ENCODE measurements at regions not wholly inside any gene's neighbourhood (a gene's known extent, or its start where the extent isn't known, plus 50 kb on each side); places are given as distances from the start of the nearest gene placed in this dataset.
"Not testable (repeated sequence)": the region's sequence is repeated elsewhere in the genome, so short reads cannot be mapped to it uniquely, and the experiment has no call there.

DNA sequence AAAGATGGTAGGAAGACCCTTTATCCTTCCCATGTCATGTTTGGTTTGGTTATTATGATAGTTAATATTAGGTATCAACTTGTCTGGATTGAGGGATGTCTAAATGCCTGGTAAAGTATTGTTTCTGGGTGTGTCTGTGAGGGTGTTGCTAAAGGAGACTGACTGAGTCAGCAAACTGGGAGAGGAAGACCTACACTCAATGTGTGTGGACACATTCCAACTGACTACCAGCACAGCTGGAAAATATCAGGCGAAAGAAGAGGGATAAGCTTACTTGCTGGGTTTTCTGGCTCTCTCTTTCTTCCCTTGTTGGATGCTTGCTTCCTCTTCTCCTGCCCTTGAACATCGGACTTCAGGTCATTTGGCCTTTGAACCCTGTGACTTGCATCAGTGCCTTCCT is 1227.6 kb upstream of the EPHA6 start:
- no peak for DNase-seq

GRCh38 chr3:95587641-95588040 is 1226.8 kb upstream of the EPHA6 start:
- not testable (repeated sequence) for DNase-seq

- DNase-seq, result no peak
Measured at GRCh38 chr3:95588473-95588872, 1225.9 kb upstream of the EPHA6 start.

DNA sequence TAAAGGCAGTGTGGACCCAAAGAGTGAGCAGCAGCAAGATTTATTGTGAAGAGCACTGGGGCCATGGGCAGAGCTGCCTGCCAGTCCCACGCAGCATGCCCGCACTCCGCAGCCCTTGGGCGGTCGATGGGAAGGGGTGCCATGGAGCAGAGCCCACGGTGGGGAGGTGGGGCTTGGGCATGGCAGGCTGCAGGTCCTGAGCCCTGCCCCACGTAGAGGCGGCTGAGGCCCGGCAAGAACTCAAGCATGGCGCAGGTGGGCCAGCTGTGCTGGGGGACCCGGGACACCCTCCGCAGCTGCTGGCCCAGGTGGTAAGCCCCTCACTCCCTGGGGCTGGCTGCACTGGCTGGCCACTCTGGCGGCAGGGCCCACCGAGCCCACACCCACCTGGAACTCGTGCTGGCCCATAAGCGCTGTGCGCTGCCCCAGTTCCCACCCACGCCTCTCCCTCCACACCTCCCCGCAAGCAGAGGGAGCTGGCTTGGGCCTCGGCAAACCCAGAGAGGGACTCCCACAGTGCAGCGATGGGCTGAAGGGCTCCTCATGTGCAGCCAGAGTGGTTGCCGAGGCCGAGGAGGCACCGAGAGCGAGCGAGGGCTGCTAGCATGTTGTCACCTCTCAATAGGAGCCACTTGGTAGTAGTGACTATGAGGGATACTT is 1218.8 kb upstream of the EPHA6 start:
- DNase-seq, result no peak

- no peak for DNase-seq
Measured at GRCh38 chr3:95607926-95608325, 1206.5 kb upstream of the EPHA6 start.

- no peak for DNase-seq
Measured at GRCh38 chr3:95609411-95609810, 1205.0 kb upstream of the EPHA6 start.

DNA sequence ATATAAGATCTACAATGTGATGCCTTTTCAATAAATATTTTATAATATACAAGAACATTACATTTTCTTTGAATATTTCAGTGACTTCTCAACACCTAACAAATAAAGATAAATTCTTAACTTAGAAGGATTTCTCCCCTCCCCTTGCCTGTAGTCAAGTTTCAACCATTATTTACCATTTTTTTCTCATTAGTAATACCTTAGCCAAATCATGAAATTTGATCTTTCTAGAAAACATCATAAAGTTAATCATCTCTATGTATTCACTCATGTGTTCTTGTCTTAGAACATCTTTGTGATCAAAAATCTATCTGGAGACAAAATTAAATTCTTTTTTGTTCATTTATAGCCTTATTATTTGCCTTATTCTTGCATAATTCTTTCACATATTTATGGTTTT is 1201.8 kb upstream of the EPHA6 start:
- no peak for DNase-seq

DNA sequence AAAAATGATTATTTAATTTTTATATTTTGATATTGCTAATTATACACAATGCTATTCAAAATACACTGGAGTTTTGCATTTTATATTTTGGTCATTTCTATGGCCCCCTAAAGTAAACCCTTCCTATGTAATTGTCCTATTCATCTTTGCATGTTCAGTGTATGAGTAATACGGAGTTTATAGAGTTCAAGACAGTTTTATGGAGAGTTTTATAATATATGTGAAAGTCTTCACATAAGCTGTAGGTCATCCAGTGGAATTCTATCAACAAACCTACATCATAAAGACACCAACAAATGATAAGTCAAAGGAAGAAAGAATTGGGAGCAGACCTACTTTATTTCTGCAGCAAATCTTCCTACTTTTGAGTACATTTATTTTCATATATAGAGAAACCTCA is 1200.4 kb upstream of the EPHA6 start:
- DNase-seq, result no peak

- DNase-seq, result no peak
Measured at GRCh38 chr3:95615592-95616310, 1198.6 kb upstream of the EPHA6 start.

- DNase-seq, result no peak
Measured at GRCh38 chr3:95626107-95626506, 1188.3 kb upstream of the EPHA6 start.

DNA sequence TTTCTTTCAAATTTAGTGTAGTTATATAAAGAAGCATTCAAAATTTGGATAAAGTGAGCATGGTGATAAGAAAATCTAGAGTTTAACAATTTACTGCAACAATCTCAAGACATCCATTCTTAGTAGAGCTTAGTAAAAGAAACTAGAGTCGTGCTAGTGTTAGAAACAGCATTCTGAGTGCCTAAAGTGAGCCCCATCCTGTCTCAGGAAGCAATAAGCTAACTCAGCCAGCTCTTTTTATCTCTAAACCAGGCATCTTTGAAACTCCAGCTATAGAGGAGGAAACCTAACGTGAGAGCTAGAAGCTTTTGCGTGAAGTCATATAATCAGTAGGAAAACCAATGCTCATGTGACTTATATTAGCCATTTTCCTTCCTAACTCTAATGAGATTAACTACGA is 1187.1 kb upstream of the EPHA6 start:
- no peak for DNase-seq

- DNase-seq, result no peak
Measured at GRCh38 chr3:95627697-95628096, 1186.7 kb upstream of the EPHA6 start.

- DNase-seq, result no peak
Measured at GRCh38 chr3:95629802-95630201, 1184.6 kb upstream of the EPHA6 start.

DNA sequence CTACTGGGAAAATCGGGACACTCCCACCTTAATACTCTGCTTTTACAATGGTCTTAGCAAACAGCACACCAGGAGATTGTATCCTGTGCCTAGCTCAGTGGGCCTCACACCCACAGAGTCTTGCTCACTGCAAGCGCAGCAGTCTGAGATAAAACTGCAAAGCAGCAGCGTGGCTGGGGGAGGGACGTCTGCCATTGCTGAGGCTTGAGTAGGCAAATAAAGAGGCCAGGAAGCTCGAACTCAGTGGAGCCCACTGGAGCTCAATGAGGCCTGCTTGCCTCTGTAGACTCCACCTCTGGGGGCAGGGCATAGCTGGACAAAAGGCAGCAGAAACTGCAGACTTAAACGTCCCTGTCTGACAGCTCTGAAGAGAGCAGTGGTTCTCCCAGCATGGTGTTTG is 1169.1 kb upstream of the EPHA6 start:
- DNase-seq, result no peak

DNA sequence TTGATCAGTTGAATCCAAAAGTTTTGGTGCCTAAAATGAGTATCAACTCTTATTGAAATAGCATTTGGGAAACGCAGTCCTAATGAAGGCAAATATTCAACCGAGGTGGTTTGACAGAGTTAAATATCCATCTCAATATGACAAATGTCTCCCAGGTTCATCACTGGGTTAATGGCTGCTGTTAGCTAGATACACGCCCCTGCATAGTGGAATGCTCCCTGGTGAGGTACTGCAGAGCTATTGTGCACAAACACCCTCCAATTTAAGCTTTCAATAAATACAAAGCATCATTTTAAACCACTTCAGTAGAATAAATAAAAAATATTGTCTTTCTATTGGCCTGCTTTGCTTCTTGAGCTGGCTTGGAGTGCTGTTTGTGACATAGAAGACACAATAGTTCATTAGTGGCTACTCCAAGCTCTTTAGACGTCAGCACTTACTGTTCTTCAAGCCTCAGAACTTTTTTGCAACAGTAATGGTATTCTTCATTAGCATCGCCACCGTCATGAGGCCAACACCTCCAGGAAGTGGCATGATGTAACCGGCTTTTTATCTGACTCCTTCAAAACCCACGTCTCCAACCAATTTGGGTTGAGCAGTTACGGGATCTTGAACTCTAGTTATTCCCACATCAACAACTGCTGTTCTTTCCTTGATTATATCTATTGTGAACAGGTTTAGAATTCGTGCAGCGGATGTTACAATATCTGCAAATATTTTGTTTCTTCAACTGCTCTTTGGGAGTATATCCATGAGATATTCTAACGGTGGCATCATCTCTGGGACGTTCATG is 1159.6 kb upstream of the EPHA6 start:
- DNase-seq, result no peak

DNA sequence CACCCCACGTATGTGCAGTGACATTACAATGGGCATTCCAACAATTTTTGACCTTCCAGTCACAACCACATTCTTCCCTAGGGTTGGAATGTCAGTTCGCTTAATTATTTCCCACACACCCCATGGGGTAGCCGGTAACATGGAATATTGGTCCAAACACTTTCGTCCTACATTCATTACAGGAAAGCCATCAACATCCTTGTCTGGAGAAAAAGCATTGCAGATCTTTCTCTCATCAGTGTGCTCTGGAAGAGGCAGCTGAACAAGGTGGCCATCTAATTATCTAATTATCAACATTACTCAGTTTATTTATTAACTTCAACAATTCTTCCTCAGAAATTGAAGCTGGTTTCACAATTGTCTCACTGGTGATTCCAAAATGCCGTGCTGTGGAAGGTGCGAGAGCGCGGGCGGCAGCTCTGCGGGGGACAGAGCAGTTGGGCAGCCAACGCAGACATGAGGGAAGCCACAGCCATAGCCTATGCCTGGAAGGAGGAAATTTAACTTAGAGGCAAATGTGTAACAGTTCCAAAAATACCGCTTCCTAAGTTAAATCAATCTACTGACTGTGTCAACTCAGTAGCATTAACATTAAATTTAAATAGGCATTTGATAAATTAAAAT is 1158.9 kb upstream of the EPHA6 start:
- no peak for DNase-seq

DNA sequence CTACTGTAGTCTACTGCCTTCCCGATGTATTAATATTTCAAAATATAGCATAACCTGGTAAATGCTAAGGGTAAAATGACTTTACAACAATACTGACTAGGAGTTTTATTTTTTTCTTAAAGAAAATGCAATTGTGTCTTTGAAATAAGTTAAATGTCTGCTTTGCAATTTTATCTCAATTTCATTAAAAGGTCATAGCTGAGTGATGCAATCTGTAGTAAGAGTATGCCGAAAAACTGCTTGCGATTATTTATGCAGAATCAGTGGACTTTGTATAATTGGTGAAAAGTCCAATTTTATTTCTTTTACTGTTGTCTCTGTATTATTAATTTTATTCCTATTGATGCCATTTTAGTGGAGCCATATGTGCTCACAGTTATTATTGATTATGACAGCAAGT is 1143.6 kb upstream of the EPHA6 start:
- no peak for DNase-seq

DNA sequence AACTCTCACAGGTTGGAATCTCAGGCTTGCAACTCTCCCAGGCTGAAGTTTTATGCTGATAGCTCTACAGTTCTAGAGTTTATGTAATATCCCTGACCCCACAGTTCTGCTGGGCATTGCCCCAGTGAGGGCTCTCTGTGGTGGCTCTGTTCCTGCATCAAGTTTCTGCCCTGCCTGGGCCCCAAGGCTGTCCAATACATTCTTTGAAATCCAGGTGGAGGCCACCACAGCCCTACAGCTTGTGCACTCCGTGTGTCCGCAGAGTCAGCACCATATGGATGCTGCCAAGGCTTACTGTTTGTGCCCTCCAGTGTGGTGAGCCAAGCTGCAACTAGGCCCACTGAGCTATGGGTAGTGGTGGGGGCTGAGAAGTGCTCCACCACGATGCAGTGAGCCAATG is 1141.2 kb upstream of the EPHA6 start:
- DNase-seq, result no peak

DNA sequence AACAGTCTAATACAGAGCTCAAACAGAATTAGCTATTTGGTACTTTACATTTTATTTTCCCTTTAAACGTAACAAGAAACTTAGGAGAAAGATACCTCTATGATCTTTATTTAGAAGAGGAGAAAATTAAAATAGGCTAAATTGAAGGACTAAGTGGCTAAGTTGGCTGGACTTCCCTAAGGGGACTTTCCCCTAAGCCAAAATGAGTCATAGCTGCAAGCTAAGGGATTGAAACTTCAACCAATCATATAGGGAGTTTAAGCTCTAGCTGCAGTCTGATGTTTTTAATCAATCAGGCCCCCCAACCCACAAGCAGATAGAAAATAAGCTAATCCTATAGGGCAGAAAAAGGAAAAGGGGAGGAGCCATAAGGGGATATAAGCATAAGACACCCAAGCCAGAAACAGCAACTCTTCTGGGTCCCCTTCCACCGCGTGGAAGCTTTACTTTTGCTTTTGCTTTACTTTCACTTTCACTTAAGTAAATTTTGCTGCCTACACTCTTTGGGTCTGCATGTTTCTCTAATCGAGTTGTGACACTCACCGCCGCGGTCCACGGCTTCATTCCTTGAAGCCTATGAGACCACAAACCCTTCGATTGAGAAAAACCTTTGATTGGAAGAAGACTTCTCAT is 1108.5 kb upstream of the EPHA6 start:
- no peak for DNase-seq

DNA sequence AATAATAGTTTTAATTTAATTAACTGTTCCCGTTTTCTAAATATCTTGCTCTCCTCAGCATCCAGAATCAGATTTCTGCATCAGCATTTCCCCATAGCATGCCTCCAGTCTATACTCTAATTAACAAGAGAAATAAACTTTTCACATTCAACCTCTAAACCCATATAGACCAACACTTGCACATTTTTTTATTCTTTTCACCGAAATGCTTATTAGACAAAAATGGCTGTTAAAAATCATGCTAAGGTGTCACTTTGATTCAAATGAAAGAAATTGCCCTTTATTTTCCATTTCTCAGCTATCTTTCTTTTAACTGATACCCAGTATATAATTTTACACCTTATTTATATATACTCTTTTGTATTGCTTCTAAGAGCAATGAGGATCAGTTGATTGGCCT is 1107.1 kb upstream of the EPHA6 start:
- DNase-seq, result no peak

- no peak for DNase-seq
Measured at GRCh38 chr3:95710684-95711083, 1103.7 kb upstream of the EPHA6 start.

- DNase-seq, result no peak
Measured at GRCh38 chr3:95711789-95712188, 1102.6 kb upstream of the EPHA6 start.

DNA sequence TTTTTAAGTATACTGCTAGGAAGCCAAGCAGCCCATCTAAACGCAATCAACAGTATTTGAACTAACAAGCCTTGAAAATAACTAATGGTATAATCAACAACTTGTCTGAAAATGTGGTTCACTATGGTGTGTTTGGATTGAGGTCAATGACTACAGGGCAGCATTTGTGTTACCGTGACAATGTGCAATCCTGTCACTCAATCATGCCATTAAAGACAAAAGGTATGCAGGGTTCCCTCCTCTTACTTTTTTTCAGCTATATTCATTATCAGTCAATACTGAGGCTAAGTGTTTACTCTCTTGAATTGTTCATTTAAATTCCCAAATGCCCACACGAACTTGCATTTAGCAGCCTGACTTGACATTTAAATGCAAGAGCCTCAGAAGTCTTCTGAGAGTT is 1099.3 kb upstream of the EPHA6 start:
- no peak for DNase-seq
